HG02623 (cell line): ENCODE measurements at regions not wholly inside any gene's neighbourhood (a gene's known extent, or its start where the extent isn't known, plus 50 kb on each side); places are given as distances from the start of the nearest gene placed in this dataset.
"Not testable (repeated sequence)": the region's sequence is repeated elsewhere in the genome, so short reads cannot be mapped to it uniquely, and the experiment has no call there.

Experiments
- ATAC-seq: cut with Tn5 transposase; IDR thresholded peaks from one replicate; pipeline ENCODE4 v1.9.1; 2021; ENCODE audit warnings: moderate library complexity; ENCODE audit not compliant: unreplicated experiment

GRCh38 chr2:87311896-87312441 is 290.3 kb upstream of the PLGLB1 start:
- ATAC-seq: not testable (repeated sequence)

- not testable (repeated sequence) for ATAC-seq
Observed at GRCh38 chr2:87314622-87315021, 293.0 kb upstream of the PLGLB1 start.

GRCh38 chr2:87315183-87315902 is 293.7 kb upstream of the PLGLB1 start:
- ATAC-seq: peak; percentile 53

GRCh38 chr2:87317193-87317592 is 295.5 kb upstream of the PLGLB1 start:
- not testable (repeated sequence) for ATAC-seq

GRCh38 chr2:87318814-87319491 is 297.3 kb upstream of the PLGLB1 start:
- ATAC-seq: not testable (repeated sequence)

- not testable (repeated sequence) for ATAC-seq
Observed at GRCh38 chr2:87319705-87320104, 298.1 kb upstream of the PLGLB1 start.

GRCh38 chr2:87321201-87321600 is 299.6 kb upstream of the PLGLB1 start:
- ATAC-seq: not testable (repeated sequence)

GRCh38 chr2:87324335-87325041 is 302.8 kb upstream of the PLGLB1 start:
- ATAC-seq: not testable (repeated sequence)

GRCh38 chr2:87325042-87325910 is 303.6 kb upstream of the PLGLB1 start:
- not testable (repeated sequence) for ATAC-seq

GRCh38 chr2:87325911-87326294 is 304.3 kb upstream of the PLGLB1 start:
- ATAC-seq: not testable (repeated sequence)

- not testable (repeated sequence) for ATAC-seq
Observed at GRCh38 chr2:87326754-87327153, 305.1 kb upstream of the PLGLB1 start.

- ATAC-seq: not testable (repeated sequence)
Observed at GRCh38 chr2:87327648-87328371, 306.2 kb upstream of the PLGLB1 start.

- ATAC-seq: not testable (repeated sequence)
Observed at GRCh38 chr2:87329529-87329928, 307.9 kb upstream of the PLGLB1 start.

GRCh38 chr2:87330486-87330885 is 308.8 kb upstream of the PLGLB1 start:
- ATAC-seq: not testable (repeated sequence)

- ATAC-seq: not testable (repeated sequence)
Observed at GRCh38 chr2:87331940-87332583, 310.4 kb upstream of the PLGLB1 start.

- ATAC-seq: not testable (repeated sequence)
Observed at GRCh38 chr2:87334888-87335287, 313.2 kb upstream of the PLGLB1 start.

- not testable (repeated sequence) for ATAC-seq
Observed at GRCh38 chr2:87338998-87339397, 317.4 kb upstream of the PLGLB1 start.

GRCh38 chr2:87341601-87342014 is 320.0 kb upstream of the PLGLB1 start:
- not testable (repeated sequence) for ATAC-seq

- not testable (repeated sequence) for ATAC-seq
Observed at GRCh38 chr2:87342175-87342574, 320.5 kb upstream of the PLGLB1 start.
